CD14-positive monocyte (primary cell): ENCODE measurements at regions not wholly inside any gene's neighbourhood (a gene's known extent, or its start where the extent isn't known, plus 50 kb on each side); places are given as distances from the start of the nearest gene placed in this dataset.

Source experiments
- DNase-seq, 3 donors: peaks; one replicate each; pipeline ENCODE4 v3.0.0-alpha.2; 2011 to 2022
- H2AFZ ChIP-seq: 2 replicates; pipeline ENCODE4 v1.6.0; 2012; ENCODE audit warnings: mild to moderate bottlenecking, low read depth, low read length, inconsistent platforms; ENCODE audit not compliant: insufficient read depth, poor library complexity, severe bottlenecking
- H3K27ac ChIP-seq, 2 donors: 1 replicate in 1 of 2; 2 replicates in 1 of 2; pipeline ENCODE4 v1.5.1; 2012 to 2013; ENCODE audit warnings: low read length in 2 of 2, control low read depth in 1 of 2, inconsistent platforms in 1 of 2, low read depth in 1 of 2, mild to moderate bottlenecking in 1 of 2
- H3K27me3 ChIP-seq, 2 donors: one replicate each; pipeline versions ENCODE4 v1.6.0 to v1.6.1; 2011 to 2013; ENCODE audit warnings: low read length in 2 of 2; ENCODE audit not compliant: control insufficient read depth in 2 of 2, insufficient read depth in 2 of 2
- H3K36me3 ChIP-seq, 2 donors: replicated peaks in 1 of 2; 1 replicate in 1 of 2; 2 replicates in 1 of 2; pipeline versions ENCODE4 v1.5.1 to v1.6.1; 2012 to 2013; ENCODE audit warnings: low read length in 2 of 2, control low read depth in 1 of 2, inconsistent platforms in 1 of 2, mild to moderate bottlenecking in 1 of 2; ENCODE audit not compliant: insufficient read depth in 2 of 2, control insufficient read depth in 1 of 2
- H3K4me1 ChIP-seq, 2 donors: 1 replicate in 1 of 2; 2 replicates in 1 of 2; pipeline versions ENCODE4 v1.5.1 to v1.6.1; 2012 to 2013; ENCODE audit warnings: low read length in 2 of 2, control low read depth in 1 of 2, inconsistent platforms in 1 of 2, mild to moderate bottlenecking in 1 of 2, moderate library complexity in 1 of 2; ENCODE audit not compliant: insufficient read depth in 2 of 2, control insufficient read depth in 1 of 2
- H3K4me2 ChIP-seq: replicated peaks from 2 replicates; pipeline ENCODE3; 2012; ENCODE audit warnings: low read length, moderate library complexity, mild to moderate bottlenecking; ENCODE audit not compliant: poor library complexity, severe bottlenecking; ENCODE audit errors: extremely low read depth
- H3K4me3 ChIP-seq, 3 experiments: fragments of 200-600 bp in 1 of 3; sonication (generic) in 1 of 3; replicated peaks in 1 of 3; 1 replicate in 2 of 3; 2 replicates in 1 of 3; pipeline ENCODE4 v1.5.1; 2011 to 2013; ENCODE audit warnings: low read length in 3 of 3, mild to moderate bottlenecking in 3 of 3, control low read depth in 2 of 3, low read depth in 2 of 3, inconsistent platforms in 1 of 3, moderate library complexity in 1 of 3
- H3K79me2 ChIP-seq: 2 replicates; pipeline ENCODE4 v1.6.0; 2012; ENCODE audit warnings: mild to moderate bottlenecking, control low read depth, inconsistent platforms, low read length, moderate library complexity; ENCODE audit not compliant: insufficient read depth
- H3K9ac ChIP-seq: 2 replicates; pipeline ENCODE4 v1.6.0; 2017; ENCODE audit warnings: low read length, mild to moderate bottlenecking; ENCODE audit not compliant: insufficient read depth, poor library complexity, severe bottlenecking
- H3K9me3 ChIP-seq, 2 donors: replicated peaks in 1 of 2; 1 replicate in 1 of 2; 2 replicates in 1 of 2; pipeline versions ENCODE4 v1.5.1 to v1.6.1; 2012 to 2013; ENCODE audit warnings: low read length in 2 of 2, control low read depth in 1 of 2; ENCODE audit not compliant: control insufficient read depth in 1 of 2, insufficient read depth in 1 of 2
- H4K20me1 ChIP-seq: 2 replicates; pipeline ENCODE4 v1.6.0; 2012; ENCODE audit warnings: mild to moderate bottlenecking, low read length, control low read depth, moderate library complexity; ENCODE audit not compliant: insufficient read depth
- H3K27ac Mint-ChIP-seq, 7 donors: one replicate each; pipeline ENCODE4 v1.8.0; 2020; ENCODE audit warnings: mild to moderate bottlenecking in 7 of 7, mixed read lengths in 7 of 7, moderate library complexity in 6 of 7, inconsistent platforms in 2 of 7
- H3K27me3 Mint-ChIP-seq, 3 donors: one replicate each; pipeline ENCODE4 v1.8.0; 2021 to 2022; ENCODE audit warnings: low read depth in 3 of 3, mild to moderate bottlenecking in 3 of 3, mixed read lengths in 3 of 3, moderate library complexity in 3 of 3, inconsistent platforms in 1 of 3
- H3K36me3 Mint-ChIP-seq, 2 donors: one replicate each; pipeline ENCODE4 v1.8.0; 2020; ENCODE audit warnings: mixed read lengths in 2 of 2, inconsistent platforms in 1 of 2, mild to moderate bottlenecking in 1 of 2
- H3K4me1 Mint-ChIP-seq: one replicate; pipeline ENCODE4 v1.8.0; 2020; ENCODE audit warnings: mild to moderate bottlenecking, mixed read lengths
- H3K4me3 Mint-ChIP-seq, 2 donors: one replicate each; pipeline ENCODE4 v1.8.0; 2020; ENCODE audit warnings: mild to moderate bottlenecking in 2 of 2, mixed read lengths in 2 of 2, moderate library complexity in 1 of 2
- H3K9me3 Mint-ChIP-seq, 7 donors: one replicate each; pipeline ENCODE4 v1.8.0; 2020 to 2022; ENCODE audit warnings: mixed read lengths in 7 of 7, mild to moderate bottlenecking in 6 of 7, moderate library complexity in 6 of 7, inconsistent platforms in 2 of 7
- CTCF ChIP-seq: fragments of 200-600 bp; IDR thresholded peaks from one replicate; pipeline ENCODE4 v1.8.0; 2022; ENCODE audit warnings: antibody characterized with exemption, mild to moderate bottlenecking
- WGBS: methylation state at CpG from one replicate; pipeline ENCODE4 v1.1.5; 2013; ENCODE audit warnings: missing lambda C conversion rate; ENCODE audit not compliant: insufficient coverage; 5-methylcytosine and 5-hydroxymethylcytosine counted together
- intact Hi-C, 2 donors: fragments of 100-400 bp; cut with micrococcal nuclease; formaldehyde crosslinking; loops; one replicate each; pipeline versions ENCODE4 v1.15.0 to v1.15.1; 2023

DNA sequence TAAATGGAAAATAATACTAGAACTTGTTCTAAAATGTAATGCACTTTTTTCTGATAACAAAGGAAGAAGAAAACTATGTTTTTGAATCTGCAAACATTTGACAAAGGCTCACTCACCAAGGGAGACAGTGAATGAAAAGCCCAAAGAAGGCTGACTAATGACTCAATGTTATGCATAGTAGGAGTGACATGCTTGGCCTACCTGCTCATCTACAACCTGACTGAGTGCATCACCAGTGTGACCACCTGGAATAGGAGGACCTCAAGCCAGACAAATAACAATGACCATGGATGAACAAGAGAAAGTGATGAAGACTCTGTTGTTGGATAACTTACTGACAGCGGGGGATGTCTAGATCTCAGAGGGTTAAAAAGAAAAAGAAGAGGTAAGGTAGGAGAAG is 157.2 kb downstream of the SIM1 start:
- WGBS = 100% methylated on average over 1 of the region's 1 CpG

GRCh38 chr6:100305209-100305869 is 159.4 kb downstream of the SIM1 start:
- no peak overlapping the region for H3K4me2 ChIP-seq
- intact Hi-C loops = no loop called here
- no peaks in the 10 kb centered on the region for H4K20me1 ChIP-seq
- H3K9me3 ChIP-seq = no peaks in the 10 kb centered on the region
- Mint-ChIP-seq H3K27me3 (peaks cover 0 to 2% (median 0%) of the 10 kb centered on the region in 3 donors), H3K4me3 (no peak overlapping the region), H3K36me3 (no peaks in the 10 kb centered on the region), H3K9me3 (no peaks in the 10 kb centered on the region), H3K4me1 (no peaks in the 10 kb centered on the region), H3K27ac (no peak overlapping the region)
- H3K27ac ChIP-seq = no peak overlapping the region
- no peak overlapping the region for H3K4me3 ChIP-seq
- no CpG with 5 or more reads among the region's 2 CpGs for WGBS
- H3K4me1 ChIP-seq = no peaks in the 10 kb centered on the region
- H3K27me3 ChIP-seq = no peaks in the 10 kb centered on the region
- H2AFZ ChIP-seq = no peak overlapping the region
- DNase-seq = no peak
- no peaks in the 10 kb centered on the region for H3K36me3 ChIP-seq
- TF ChIP-seq CTCF = no peak
- no peak overlapping the region for H3K9ac ChIP-seq
- no peaks in the 10 kb centered on the region for H3K79me2 ChIP-seq

More for the DNA sequence above, 157.2 kb downstream of the SIM1 start:
- H3K27ac ChIP-seq = no peak overlapping the region
- H2AFZ ChIP-seq = no peak overlapping the region
- no peak overlapping the region for H3K4me3 ChIP-seq
- H3K36me3 Mint-ChIP-seq = no peaks in the 10 kb centered on the region
- no peaks in the 10 kb centered on the region for H3K79me2 ChIP-seq
- TF ChIP-seq CTCF = no peak
- H3K27me3 Mint-ChIP-seq = peaks cover 0 to 1% (median 0%) of the 10 kb centered on the region in 3 donors
- H3K27me3 ChIP-seq = no peaks in the 10 kb centered on the region
- intact Hi-C loops = no loop called here
- H3K9me3 Mint-ChIP-seq = peaks cover 0 to 2% (median 0%) of the 10 kb centered on the region in 7 donors
- H3K4me3 Mint-ChIP-seq = no peak overlapping the region
- H3K36me3 ChIP-seq = no peaks in the 10 kb centered on the region
- no peak overlapping the region for H3K9ac ChIP-seq
- no peaks in the 10 kb centered on the region for H3K4me1 Mint-ChIP-seq
- no peak for DNase-seq
- H3K9me3 ChIP-seq = no peaks in the 10 kb centered on the region
- H3K27ac Mint-ChIP-seq = peak overlapping the region in 1 of 7 donors; percentile 1
- H4K20me1 ChIP-seq = no peaks in the 10 kb centered on the region
- H3K4me1 ChIP-seq = no peaks in the 10 kb centered on the region
- no peak overlapping the region for H3K4me2 ChIP-seq
